SK-N-SH (cell line): ENCODE measurements at regions not wholly inside any gene's neighbourhood (a gene's known extent, or its start where the extent isn't known, plus 50 kb on each side); places are given as distances from the start of the nearest gene placed in this dataset.

Experiments
- CTCF ChIP-seq: fragments of 200-600 bp; sonication (generic); IDR thresholded peaks from 2 replicates; pipeline ENCODE4 v1.6.1; 2017; ENCODE audit warnings: antibody characterized with exemption, mild to moderate bottlenecking, moderate library complexity
- EP300 ChIP-seq, 2 experiments: IDR thresholded peaks; 2 replicates each; pipeline versions ENCODE4 v1.4.0 to v1.6.1; 2012; ENCODE audit warnings: borderline replicate concordance in 1 of 2, low read depth in 1 of 2, low read length in 1 of 2
- POLR2AphosphoS5 ChIP-seq: IDR thresholded peaks from 2 replicates; pipeline ENCODE4 v1.6.1; 2012; ENCODE audit warnings: low read depth, low read length
- RAD21 ChIP-seq: IDR thresholded peaks from 2 replicates; pipeline ENCODE4 v1.6.1; 2012; ENCODE audit warnings: mild to moderate bottlenecking, low read length

- TF ChIP-seq CTCF (no peak), EP300 (IDR thresholded peaks at IDR 0.05; ENCODE audit: borderline replicate concordance in 1 of 2, low read depth in 1 of 2, low read length in 1 of 2) (no peak), RAD21 (no peak), POLR2AphosphoS5 (no peak)
Measured at GRCh38 chr18:73006331-73006730, 138.5 kb upstream of the NETO1 start.
